GM12873 (cell line): ENCODE measurements at regions not wholly inside any gene's neighbourhood (a gene's known extent, or its start where the extent isn't known, plus 50 kb on each side); places are given as distances from the start of the nearest gene placed in this dataset.

Experiments used
- TF ChIP-seq, protein P1 (sequence below): IDR thresholded peaks from 2 replicates; pipeline ENCODE4 v1.5.1; 2012; ENCODE audit warnings: low read depth, mild to moderate bottlenecking, moderate library complexity, low read length, control low read depth; ENCODE audit not compliant: insufficient read depth; ENCODE audit errors: missing control alignments

- TF ChIP-seq, protein P1, sequence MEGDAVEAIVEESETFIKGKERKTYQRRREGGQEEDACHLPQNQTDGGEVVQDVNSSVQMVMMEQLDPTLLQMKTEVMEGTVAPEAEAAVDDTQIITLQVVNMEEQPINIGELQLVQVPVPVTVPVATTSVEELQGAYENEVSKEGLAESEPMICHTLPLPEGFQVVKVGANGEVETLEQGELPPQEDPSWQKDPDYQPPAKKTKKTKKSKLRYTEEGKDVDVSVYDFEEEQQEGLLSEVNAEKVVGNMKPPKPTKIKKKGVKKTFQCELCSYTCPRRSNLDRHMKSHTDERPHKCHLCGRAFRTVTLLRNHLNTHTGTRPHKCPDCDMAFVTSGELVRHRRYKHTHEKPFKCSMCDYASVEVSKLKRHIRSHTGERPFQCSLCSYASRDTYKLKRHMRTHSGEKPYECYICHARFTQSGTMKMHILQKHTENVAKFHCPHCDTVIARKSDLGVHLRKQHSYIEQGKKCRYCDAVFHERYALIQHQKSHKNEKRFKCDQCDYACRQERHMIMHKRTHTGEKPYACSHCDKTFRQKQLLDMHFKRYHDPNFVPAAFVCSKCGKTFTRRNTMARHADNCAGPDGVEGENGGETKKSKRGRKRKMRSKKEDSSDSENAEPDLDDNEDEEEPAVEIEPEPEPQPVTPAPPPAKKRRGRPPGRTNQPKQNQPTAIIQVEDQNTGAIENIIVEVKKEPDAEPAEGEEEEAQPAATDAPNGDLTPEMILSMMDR = no peak
These were observed 50.5 kb downstream of the RGS12 start for GRCh38 chr4:3343358-3343757.

GRCh38 chr4:3344104-3344503 is 51.3 kb downstream of the RGS12 start:
- TF ChIP-seq, protein P1 = no peak

- TF ChIP-seq, protein P1 = no peak
These were observed 51.8 kb downstream of the RGS12 start for GRCh38 chr4:3344596-3344995.

DNA sequence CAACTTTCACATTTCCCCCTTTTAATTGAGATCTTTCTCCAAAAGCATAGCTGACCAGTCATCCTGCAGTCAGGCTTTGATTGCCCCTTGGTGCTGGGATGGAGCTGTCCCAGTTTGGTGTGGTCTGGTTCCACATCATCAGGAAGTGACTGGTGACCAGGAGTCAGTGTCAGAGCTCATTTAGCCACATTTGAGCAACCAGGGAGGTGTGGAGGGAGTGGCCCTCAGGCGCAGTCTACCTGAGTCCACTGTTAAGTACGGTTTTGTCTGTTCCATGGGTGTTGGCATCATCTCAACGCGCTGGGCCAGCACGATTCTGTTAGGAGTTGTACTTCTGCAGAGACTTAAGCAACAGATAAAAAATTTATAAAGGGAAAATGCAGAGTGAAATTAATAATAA is 52.6 kb downstream of the RGS12 start:
- TF ChIP-seq, protein P1 = no peak

DNA sequence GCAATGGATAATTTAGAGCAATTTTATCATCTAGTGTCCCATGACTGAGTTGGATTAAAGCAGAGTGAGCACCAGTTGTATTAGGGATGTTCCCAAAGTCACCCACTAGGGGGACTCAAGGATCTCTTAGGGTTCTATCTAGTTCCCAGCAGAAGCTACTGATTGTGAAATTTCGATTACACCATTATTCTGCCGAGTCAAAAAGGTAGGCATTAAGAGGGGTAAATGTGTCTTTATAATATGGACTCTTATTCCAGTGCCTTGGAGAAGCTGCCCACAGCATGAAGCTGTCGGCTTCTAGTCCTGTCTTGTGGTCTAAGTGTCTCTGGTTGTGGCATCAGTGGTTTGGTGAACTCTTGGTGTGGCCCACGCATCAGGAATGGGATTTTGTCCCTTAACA is 53.3 kb downstream of the RGS12 start:
- TF ChIP-seq, protein P1 = peak; percentile 92

DNA sequence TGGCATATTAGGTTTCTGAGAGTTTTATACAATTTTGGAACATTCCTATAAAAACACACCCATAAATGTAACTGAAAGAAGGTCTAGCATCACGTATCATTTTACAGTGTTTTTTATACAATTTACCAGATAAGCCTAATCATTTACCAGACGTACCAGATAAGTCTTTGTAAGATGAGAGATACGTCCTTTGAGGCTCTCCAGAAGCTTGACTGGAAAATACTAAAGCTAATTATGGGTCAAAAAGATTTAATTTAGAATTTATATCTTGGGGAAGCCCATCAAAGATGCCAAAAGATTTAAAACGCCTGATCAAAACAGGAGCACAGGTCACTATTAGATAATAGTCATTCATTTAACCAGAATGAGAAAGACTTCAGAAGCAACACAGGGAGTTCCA is 55.0 kb downstream of the RGS12 start:
- TF ChIP-seq, protein P1 = no peak

DNA sequence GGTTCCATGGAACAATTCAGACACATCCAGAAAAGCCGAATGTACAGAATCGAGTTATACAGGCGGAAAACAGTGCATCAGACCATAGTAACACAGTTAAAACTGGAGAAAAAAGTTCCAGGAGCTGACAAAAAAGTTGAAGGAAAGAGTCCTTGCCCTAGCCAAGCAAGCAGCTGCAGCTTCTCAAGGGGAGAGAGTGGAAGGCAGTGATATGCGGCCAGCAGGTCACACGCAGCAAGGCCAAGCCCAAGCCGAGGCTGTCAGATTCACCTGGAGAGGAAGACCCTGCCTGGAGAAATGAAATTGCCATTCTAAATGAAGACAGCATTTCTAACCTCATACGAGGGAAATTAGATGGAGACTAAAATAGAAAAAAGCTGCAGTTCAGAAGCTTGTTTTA is 55.8 kb downstream of the RGS12 start:
- TF ChIP-seq, protein P1 = no peak
